GM23338 (cell line): ENCODE measurements at regions not wholly inside any gene's neighbourhood (a gene's known extent, or its start where the extent isn't known, plus 50 kb on each side); places are given as distances from the start of the nearest gene placed in this dataset.

ENCODE experiments used
- ATAC-seq: fragments of 200-7000 bp; cut with Tn5 transposase; 3 replicates; pipeline ENCODE4 v1.9.1; 2020
- DNase-seq: peaks from one replicate; pipeline ENCODE4 v3.0.0-alpha.2; 2015; ENCODE audit warnings: low spot score
- H2AFZ ChIP-seq: fragments of 200-600 bp; sonication (generic); 2 replicates; pipeline ENCODE4 v1.8.0; 2016; ENCODE audit warnings: antibody characterized with exemption, mild to moderate bottlenecking, moderate library complexity
- H3F3A ChIP-seq: fragments of 200-600 bp; sonication (generic); replicated peaks from 2 replicates; pipeline ENCODE4 v1.8.0; 2017; ENCODE audit warnings: antibody characterized with exemption, mixed run types, low read depth
- H3K27ac ChIP-seq: fragments of 200-600 bp; sonication (generic); 2 replicates; pipeline ENCODE4 v1.6.1; 2016; ENCODE audit warnings: low read depth
- H3K27me3 ChIP-seq: fragments of 200-600 bp; sonication (generic); 2 replicates; pipeline ENCODE4 v1.8.0; 2016; ENCODE audit warnings: mild to moderate bottlenecking, mixed run types, moderate library complexity; ENCODE audit not compliant: insufficient read depth
- H3K36me3 ChIP-seq: fragments of 200-600 bp; sonication (generic); 2 replicates; pipeline ENCODE4 v1.8.0; 2016; ENCODE audit warnings: mild to moderate bottlenecking; ENCODE audit not compliant: insufficient read depth
- H3K4me1 ChIP-seq: fragments of 200-600 bp; sonication (generic); 2 replicates; pipeline ENCODE4 v1.8.0; 2016; ENCODE audit warnings: mild to moderate bottlenecking, moderate library complexity; ENCODE audit not compliant: insufficient read depth
- H3K4me2 ChIP-seq: fragments of 200-600 bp; sonication (generic); 2 replicates; pipeline ENCODE4 v1.7.1; 2017; ENCODE audit warnings: mixed run types
- H3K4me3 ChIP-seq: fragments of 200-600 bp; sonication (generic); 2 replicates; pipeline ENCODE4 v1.6.1; 2016; ENCODE audit warnings: mixed run types
- H3K79me2 ChIP-seq: fragments of 200-600 bp; sonication (generic); replicated peaks from 2 replicates; pipeline ENCODE4 v1.8.0; 2017; ENCODE audit warnings: mild to moderate bottlenecking; ENCODE audit not compliant: insufficient read depth
- H3K9me2 ChIP-seq: fragments of 200-600 bp; sonication (generic); 2 replicates; pipeline ENCODE4 v1.8.0; 2017; ENCODE audit not compliant: insufficient read depth
- H4K20me1 ChIP-seq: fragments of 200-600 bp; sonication (generic); replicated peaks from 2 replicates; pipeline ENCODE4 v1.8.0; 2017; ENCODE audit warnings: mild to moderate bottlenecking; ENCODE audit not compliant: insufficient read depth
- H3K27ac Mint-ChIP-seq: 2 replicates; pipeline ENCODE4 v1.8.0; 2020; ENCODE audit warnings: inconsistent platforms, mild to moderate bottlenecking, moderate library complexity, mixed read lengths
- H3K27me3 Mint-ChIP-seq: 3 replicates; pipeline ENCODE4 v1.8.0; 2022; ENCODE audit warnings: low read depth, mild to moderate bottlenecking, moderate library complexity, mixed read lengths, inconsistent platforms; ENCODE audit not compliant: insufficient read depth, poor library complexity
- H3K36me3 Mint-ChIP-seq: 3 replicates; pipeline ENCODE4 v1.8.0; 2021; ENCODE audit warnings: low read depth, mild to moderate bottlenecking, inconsistent platforms, moderate library complexity, mixed read lengths
- H3K4me1 Mint-ChIP-seq: 3 replicates; pipeline ENCODE4 v1.8.0; 2020; ENCODE audit warnings: mild to moderate bottlenecking, inconsistent platforms, mixed read lengths
- H3K4me3 Mint-ChIP-seq: 3 replicates; pipeline ENCODE4 v1.8.0; 2021; ENCODE audit warnings: moderate library complexity, mild to moderate bottlenecking, inconsistent platforms, mixed read lengths
- H3K9me3 Mint-ChIP-seq: 3 replicates; pipeline ENCODE4 v1.8.0; 2020; ENCODE audit warnings: moderate library complexity, mild to moderate bottlenecking, inconsistent platforms, mixed read lengths
- CREB1 ChIP-seq: fragments of 250-450 bp; sonication (Bioruptor Pico); IDR thresholded peaks from 2 replicates; pipeline ENCODE4 v1.5.0; 2020; ENCODE audit warnings: low read depth, mild to moderate bottlenecking, moderate library complexity
- EZH2 ChIP-seq: fragments of 200-600 bp; sonication (generic); IDR thresholded peaks from one replicate; pipeline ENCODE4 v1.8.0; 2017; ENCODE audit warnings: antibody characterized with exemption, mild to moderate bottlenecking, low read depth; ENCODE audit not compliant: unreplicated experiment
- EZH2phosphoT487 ChIP-seq: fragments of 200-600 bp; sonication (generic); IDR thresholded peaks from one replicate; pipeline ENCODE4 v1.8.1; 2018; ENCODE audit warnings: antibody characterized with exemption; ENCODE audit not compliant: unreplicated experiment
- JUNB ChIP-seq: IDR thresholded peaks from one replicate; pipeline ENCODE4 v1.6.1; 2016; ENCODE audit warnings: antibody characterized with exemption; ENCODE audit not compliant: unreplicated experiment
- NANOG ChIP-seq: IDR thresholded peaks from 2 replicates; pipeline ENCODE4 v1.6.1; 2016; ENCODE audit warnings: antibody characterized with exemption, borderline replicate concordance
- POLR2AphosphoS5 ChIP-seq: IDR thresholded peaks from 2 replicates; pipeline ENCODE4 v1.6.1; 2016; ENCODE audit warnings: antibody characterized with exemption, low read depth
- STAT1 ChIP-seq: IDR thresholded peaks from one replicate; pipeline ENCODE4 v1.6.1; 2016; ENCODE audit warnings: antibody characterized with exemption; ENCODE audit not compliant: unreplicated experiment
- ZNF114 ChIP-seq: fragments of 250-450 bp; sonication (Bioruptor Pico); IDR thresholded peaks from 2 replicates; pipeline ENCODE4 v1.5.0; 2020; ENCODE audit warnings: mild to moderate bottlenecking, moderate library complexity
- ZNF331 ChIP-seq: fragments of 250-450 bp; sonication (Bioruptor Pico); IDR thresholded peaks from 2 replicates; pipeline ENCODE4 v1.5.0; 2020; ENCODE audit warnings: low read depth, mild to moderate bottlenecking, moderate library complexity
- TF ChIP-seq, protein P1 (sequence below): IDR thresholded peaks from 2 replicates; pipeline ENCODE4 v1.6.1; 2016; ENCODE audit warnings: antibody characterized with exemption
- TF ChIP-seq, protein P2 (sequence below), 2 experiments: fragments of 200-600 bp in 1 of 2; sonication (generic) in 1 of 2; conservative IDR thresholded peaks; 2 replicates each; pipeline versions ENCODE4 v1.5.1 to v1.6.1; 2016 to 2017; ENCODE audit warnings: antibody characterized with exemption in 2 of 2, low read depth in 2 of 2, mild to moderate bottlenecking in 2 of 2, moderate library complexity in 1 of 2
- TF ChIP-seq, protein P3 (sequence below): IDR thresholded peaks from one replicate; pipeline ENCODE4 v1.6.1; 2018; ENCODE audit warnings: antibody characterized with exemption; ENCODE audit not compliant: unreplicated experiment

DNA sequence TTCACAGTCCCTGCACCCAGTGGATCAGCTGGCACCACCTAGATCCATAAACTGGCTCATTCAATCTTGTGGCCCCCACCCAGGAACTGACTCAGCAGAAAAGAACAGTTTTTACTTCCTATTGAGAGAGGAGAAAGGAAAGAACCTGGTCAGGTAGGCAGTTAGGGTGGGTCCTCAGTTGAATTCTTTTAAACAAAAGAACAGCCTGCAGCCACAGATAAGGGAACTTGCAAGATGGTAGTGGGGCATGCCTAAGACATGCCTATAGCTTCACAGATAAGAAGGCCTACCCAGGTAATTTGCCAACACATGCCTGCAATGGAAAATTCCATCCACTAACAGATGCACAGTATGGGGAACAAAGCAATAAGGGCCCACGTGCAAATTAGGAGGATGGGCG, 86.7 kb upstream of the NLGN4Y start (continued):
- TF ChIP-seq, protein P1, sequence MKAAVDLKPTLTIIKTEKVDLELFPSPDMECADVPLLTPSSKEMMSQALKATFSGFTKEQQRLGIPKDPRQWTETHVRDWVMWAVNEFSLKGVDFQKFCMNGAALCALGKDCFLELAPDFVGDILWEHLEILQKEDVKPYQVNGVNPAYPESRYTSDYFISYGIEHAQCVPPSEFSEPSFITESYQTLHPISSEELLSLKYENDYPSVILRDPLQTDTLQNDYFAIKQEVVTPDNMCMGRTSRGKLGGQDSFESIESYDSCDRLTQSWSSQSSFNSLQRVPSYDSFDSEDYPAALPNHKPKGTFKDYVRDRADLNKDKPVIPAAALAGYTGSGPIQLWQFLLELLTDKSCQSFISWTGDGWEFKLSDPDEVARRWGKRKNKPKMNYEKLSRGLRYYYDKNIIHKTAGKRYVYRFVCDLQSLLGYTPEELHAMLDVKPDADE = no peak
- TF ChIP-seq, protein P2, sequence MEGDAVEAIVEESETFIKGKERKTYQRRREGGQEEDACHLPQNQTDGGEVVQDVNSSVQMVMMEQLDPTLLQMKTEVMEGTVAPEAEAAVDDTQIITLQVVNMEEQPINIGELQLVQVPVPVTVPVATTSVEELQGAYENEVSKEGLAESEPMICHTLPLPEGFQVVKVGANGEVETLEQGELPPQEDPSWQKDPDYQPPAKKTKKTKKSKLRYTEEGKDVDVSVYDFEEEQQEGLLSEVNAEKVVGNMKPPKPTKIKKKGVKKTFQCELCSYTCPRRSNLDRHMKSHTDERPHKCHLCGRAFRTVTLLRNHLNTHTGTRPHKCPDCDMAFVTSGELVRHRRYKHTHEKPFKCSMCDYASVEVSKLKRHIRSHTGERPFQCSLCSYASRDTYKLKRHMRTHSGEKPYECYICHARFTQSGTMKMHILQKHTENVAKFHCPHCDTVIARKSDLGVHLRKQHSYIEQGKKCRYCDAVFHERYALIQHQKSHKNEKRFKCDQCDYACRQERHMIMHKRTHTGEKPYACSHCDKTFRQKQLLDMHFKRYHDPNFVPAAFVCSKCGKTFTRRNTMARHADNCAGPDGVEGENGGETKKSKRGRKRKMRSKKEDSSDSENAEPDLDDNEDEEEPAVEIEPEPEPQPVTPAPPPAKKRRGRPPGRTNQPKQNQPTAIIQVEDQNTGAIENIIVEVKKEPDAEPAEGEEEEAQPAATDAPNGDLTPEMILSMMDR (conservative IDR thresholded peaks at IDR 0.05; ENCODE audit: low read depth in 2 of 2) = no peak
- no peak for TF ChIP-seq CREB1
- TF ChIP-seq, protein P3, sequence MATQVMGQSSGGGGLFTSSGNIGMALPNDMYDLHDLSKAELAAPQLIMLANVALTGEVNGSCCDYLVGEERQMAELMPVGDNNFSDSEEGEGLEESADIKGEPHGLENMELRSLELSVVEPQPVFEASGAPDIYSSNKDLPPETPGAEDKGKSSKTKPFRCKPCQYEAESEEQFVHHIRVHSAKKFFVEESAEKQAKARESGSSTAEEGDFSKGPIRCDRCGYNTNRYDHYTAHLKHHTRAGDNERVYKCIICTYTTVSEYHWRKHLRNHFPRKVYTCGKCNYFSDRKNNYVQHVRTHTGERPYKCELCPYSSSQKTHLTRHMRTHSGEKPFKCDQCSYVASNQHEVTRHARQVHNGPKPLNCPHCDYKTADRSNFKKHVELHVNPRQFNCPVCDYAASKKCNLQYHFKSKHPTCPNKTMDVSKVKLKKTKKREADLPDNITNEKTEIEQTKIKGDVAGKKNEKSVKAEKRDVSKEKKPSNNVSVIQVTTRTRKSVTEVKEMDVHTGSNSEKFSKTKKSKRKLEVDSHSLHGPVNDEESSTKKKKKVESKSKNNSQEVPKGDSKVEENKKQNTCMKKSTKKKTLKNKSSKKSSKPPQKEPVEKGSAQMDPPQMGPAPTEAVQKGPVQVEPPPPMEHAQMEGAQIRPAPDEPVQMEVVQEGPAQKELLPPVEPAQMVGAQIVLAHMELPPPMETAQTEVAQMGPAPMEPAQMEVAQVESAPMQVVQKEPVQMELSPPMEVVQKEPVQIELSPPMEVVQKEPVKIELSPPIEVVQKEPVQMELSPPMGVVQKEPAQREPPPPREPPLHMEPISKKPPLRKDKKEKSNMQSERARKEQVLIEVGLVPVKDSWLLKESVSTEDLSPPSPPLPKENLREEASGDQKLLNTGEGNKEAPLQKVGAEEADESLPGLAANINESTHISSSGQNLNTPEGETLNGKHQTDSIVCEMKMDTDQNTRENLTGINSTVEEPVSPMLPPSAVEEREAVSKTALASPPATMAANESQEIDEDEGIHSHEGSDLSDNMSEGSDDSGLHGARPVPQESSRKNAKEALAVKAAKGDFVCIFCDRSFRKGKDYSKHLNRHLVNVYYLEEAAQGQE = no peak
- no peak for TF ChIP-seq ZNF114 (CRISPR knock-in tag)
- no peak for TF ChIP-seq ZNF331 (CRISPR knock-in tag)
- no peak for TF ChIP-seq EZH2
- TF ChIP-seq POLR2AphosphoS5 = no peak
- TF ChIP-seq EZH2phosphoT487 = no peak
- TF ChIP-seq JUNB = no peak
- no peak for TF ChIP-seq STAT1
- TF ChIP-seq NANOG = no peak

DNA sequence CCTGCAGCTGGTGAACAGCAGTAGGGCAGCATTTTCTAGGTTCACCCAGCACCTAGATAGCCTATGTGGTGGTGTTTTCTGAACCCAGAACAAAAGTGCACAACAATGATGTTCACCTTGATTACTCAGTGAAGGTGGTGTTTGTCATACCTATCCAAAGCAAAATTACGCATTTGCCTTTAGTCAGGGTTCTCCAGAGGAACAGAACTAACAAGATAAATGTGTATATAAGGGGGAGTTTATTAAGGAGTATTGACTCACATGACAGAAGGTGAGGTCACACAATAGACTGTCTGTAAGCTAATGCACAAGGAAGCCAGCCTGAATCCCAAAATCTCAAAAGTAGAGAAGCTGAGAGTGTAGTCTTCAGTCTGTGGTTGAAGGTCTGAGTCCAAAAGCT, 85.9 kb upstream of the NLGN4Y start:
- H3F3A ChIP-seq = no peaks in the 10 kb centered on the region
- Mint-ChIP-seq H3K36me3 (peaks cover 6% of the 10 kb centered on the region; the same call in 2 of the 3 replicates), H3K27me3 (no peaks in the 10 kb centered on the region)

More for the DNA sequence above, 85.9 kb upstream of the NLGN4Y start:
- Histone ChIP-seq H4K20me1 (no peaks in the 10 kb centered on the region), H3K27me3 (no peaks in the 10 kb centered on the region), H3K4me2 (no peak overlapping the region), H3K4me1 (no peaks in the 10 kb centered on the region), H3K79me2 (no peaks in the 10 kb centered on the region), H3K36me3 (no peaks in the 10 kb centered on the region), H3K9me2 (no peaks in the 10 kb centered on the region), H2AFZ (no peak overlapping the region), H3K4me3 (no peak overlapping the region), H3K27ac (no peak overlapping the region)
- Mint-ChIP-seq H3K9me3 (no peaks in the 10 kb centered on the region), H3K4me3 (no peak overlapping the region), H3K4me1 (no peaks in the 10 kb centered on the region), H3K27ac (no peak overlapping the region)
- no peak for TF ChIP-seq NANOG
- TF ChIP-seq POLR2AphosphoS5 = no peak
- TF ChIP-seq CREB1 = no peak
- ATAC-seq (no peak), DNase-seq (no peak)
